ENCODE measurements at regions not wholly inside any gene's neighbourhood (a gene's known extent, or its start where the extent isn't known, plus 50 kb on each side); places are given as distances from the start of the nearest gene placed in this dataset.

GRCh38 chr4:22031423-22031822, 82.9 kb upstream of the KCNIP4 start:
- TF ChIP-seq ZNF747 (CRISPR knock-in tag; IDR thresholded peaks at IDR 0.05; ENCODE audit: borderline replicate concordance), result no peak
- no peak for TF ChIP-seq REPIN1 (CRISPR knock-in tag; IDR thresholded peaks at IDR 0.05; ENCODE audit: borderline replicate concordance, low read depth)
- TF ChIP-seq RXRA (CRISPR knock-in tag; IDR thresholded peaks at IDR 0.05), result no peak
- no peak for TF ChIP-seq GABPA (IDR thresholded peaks at IDR 0.05; ENCODE audit: low read depth, low read length)
- TF ChIP-seq GABPA (CRISPR knock-in tag; IDR thresholded peaks at IDR 0.05; ENCODE audit: low read depth), result no peak
- TF ChIP-seq THRA (CRISPR knock-in tag; IDR thresholded peaks at IDR 0.05; ENCODE audit: borderline replicate concordance), result no peak
- no peak for TF ChIP-seq RARG (CRISPR knock-in tag; IDR thresholded peaks at IDR 0.05; ENCODE audit: low read depth)
